ENCODE measurements at regions not wholly inside any gene's neighbourhood (a gene's known extent, or its start where the extent isn't known, plus 50 kb on each side); places are given as distances from the start of the nearest gene placed in this dataset.
"Not testable (repeated sequence)": the region's sequence is repeated elsewhere in the genome, so short reads cannot be mapped to it uniquely, and the experiment has no call there.

DNA sequence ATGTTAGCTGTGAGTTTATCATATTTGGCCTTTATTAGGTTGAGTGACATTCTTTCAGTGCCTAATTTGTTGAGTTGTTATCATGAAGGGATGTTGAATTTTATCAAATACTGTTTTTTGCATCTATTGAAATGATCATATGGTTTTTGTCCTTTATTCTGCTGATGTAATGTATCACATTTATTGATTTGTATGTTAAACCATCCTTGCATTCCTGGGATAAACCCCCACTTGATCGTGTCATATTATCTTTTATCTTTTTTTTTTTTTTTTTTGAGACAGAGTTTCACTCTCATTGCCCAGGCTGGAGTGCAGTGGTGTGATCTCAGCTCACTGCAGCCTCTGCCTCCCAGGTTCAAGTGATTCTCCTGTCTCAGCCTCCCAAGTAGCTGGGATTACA is 51.9 kb upstream of the MFGE8 start:
- H3K27ac ChIP-seq (ENCODE audit: low read length); H3K9me3 ChIP-seq (ENCODE audit: control insufficient read depth, low read length); DNase-seq; ATAC-seq; H3K27me3 ChIP-seq (ENCODE audit: control insufficient read depth, insufficient read depth); H3K4me1 ChIP-seq (ENCODE audit: control insufficient read depth, insufficient read depth, low read length); intact Hi-C loops (cut with DNase I); H3K4me3 ChIP-seq (ENCODE audit: low read length): not testable (repeated sequence)
- WGBS, result 83% methylated on average over 1 of the region's 1 CpG

DNA sequence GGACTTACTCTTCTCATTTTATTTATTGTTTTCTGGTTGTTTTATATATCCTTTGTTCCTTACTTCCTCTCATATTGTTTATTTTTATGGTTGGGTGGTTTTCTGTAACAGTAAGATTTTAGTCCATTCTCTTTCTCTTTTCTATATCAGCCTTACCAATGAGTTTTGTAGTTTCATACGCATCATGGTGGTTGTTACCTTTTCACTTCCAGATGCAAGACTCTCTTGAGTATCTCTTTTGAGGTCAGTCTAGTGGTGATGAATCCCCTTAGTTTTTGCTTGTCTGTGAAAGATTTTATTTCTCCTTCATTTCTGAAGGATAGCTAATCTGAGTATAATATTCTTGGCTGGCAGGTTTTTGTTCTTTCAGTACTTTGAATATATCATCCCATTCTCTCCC is 57.1 kb upstream of the MFGE8 start:
- H3K27ac ChIP-seq (ENCODE audit: low read length), result no peak overlapping the region
- ATAC-seq (no peak), DNase-seq (no peak)
- no peaks in the 10 kb centered on the region for H3K9me3 ChIP-seq (ENCODE audit: control insufficient read depth, low read length)
- H3K4me1 ChIP-seq (ENCODE audit: control insufficient read depth, insufficient read depth, low read length), result no peaks in the 10 kb centered on the region
- H3K27me3 ChIP-seq (ENCODE audit: control insufficient read depth, insufficient read depth), result no peaks in the 10 kb centered on the region
- WGBS, result 54% methylated on average over 1 of the region's 1 CpG
- H3K4me3 ChIP-seq (ENCODE audit: low read length), result no peak overlapping the region
- intact Hi-C loops (cut with DNase I), result no loop called here

DNA sequence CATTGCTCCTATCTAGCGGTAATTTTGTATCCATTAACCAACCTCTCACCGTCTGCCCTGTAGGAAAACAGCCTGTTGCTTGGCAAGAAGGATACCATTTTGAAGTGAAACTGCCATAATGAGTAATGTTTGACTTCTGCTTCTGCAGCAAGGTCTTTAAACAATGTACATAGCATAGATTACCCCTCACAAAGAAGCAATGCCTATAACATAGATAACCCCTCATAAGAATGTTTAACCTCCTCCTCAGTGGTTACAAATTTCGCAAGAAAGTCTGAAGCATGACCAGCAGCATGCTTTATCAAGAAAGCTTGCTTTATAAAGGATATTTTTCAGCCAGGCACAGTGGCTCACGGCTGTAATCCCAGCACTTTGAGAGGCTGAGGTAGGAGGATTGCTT is 61.2 kb upstream of the MFGE8 start:
- 81% methylated on average over 4 of the region's 4 CpGs for WGBS

GRCh38 chr15:88975891-88976290 is 62.7 kb upstream of the MFGE8 start:
- peaks cover 2% of the 10 kb centered on the region for H3K9me3 ChIP-seq (ENCODE audit: control insufficient read depth, low read length)
- no peak for DNase-seq
- intact Hi-C loops (cut with DNase I), result no loop called here
- ATAC-seq, result no peak
- H3K4me1 ChIP-seq (ENCODE audit: control insufficient read depth, insufficient read depth, low read length), result no peaks in the 10 kb centered on the region
- no peak overlapping the region for H3K27ac ChIP-seq (ENCODE audit: low read length)
- no peak overlapping the region for H3K4me3 ChIP-seq (ENCODE audit: low read length)
- no peaks in the 10 kb centered on the region for H3K27me3 ChIP-seq (ENCODE audit: control insufficient read depth, insufficient read depth)

More for the DNA sequence above, 61.2 kb upstream of the MFGE8 start:
- no peaks in the 10 kb centered on the region for H3K27me3 ChIP-seq (ENCODE audit: control insufficient read depth, insufficient read depth)
- H3K9me3 ChIP-seq (ENCODE audit: control insufficient read depth, low read length), result peaks cover 2% of the 10 kb centered on the region
- intact Hi-C loops (cut with DNase I), result no loop called here
- H3K4me3 ChIP-seq (ENCODE audit: low read length), result no peak overlapping the region
- no peak for DNase-seq
- H3K4me1 ChIP-seq (ENCODE audit: control insufficient read depth, insufficient read depth, low read length), result no peaks in the 10 kb centered on the region
- no peak for ATAC-seq
- H3K27ac ChIP-seq (ENCODE audit: low read length), result no peak overlapping the region

DNA sequence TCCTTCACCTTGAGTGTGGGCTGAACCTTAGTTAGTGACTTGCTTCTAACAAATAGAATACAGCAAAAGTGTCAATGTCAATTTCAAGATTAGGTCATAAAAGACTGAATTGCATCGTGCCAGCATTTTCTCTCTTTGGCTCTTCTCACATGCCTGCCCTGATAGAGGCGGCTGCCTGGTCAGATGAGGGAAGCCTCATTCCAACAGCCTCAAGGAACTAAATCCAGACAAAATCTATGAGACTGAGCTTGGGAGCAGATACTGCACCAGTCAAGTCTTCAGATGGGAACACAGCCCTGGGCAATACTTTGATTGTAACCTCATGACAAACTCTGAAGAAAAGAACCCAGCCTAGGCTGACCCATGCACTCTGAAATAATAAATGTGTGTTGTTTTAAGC is 63.5 kb upstream of the MFGE8 start:
- Histone ChIP-seq H3K27ac (ENCODE audit: low read length) (no peak overlapping the region), H3K4me1 (ENCODE audit: control insufficient read depth, insufficient read depth, low read length) (no peaks in the 10 kb centered on the region), H3K27me3 (ENCODE audit: control insufficient read depth, insufficient read depth) (no peaks in the 10 kb centered on the region), H3K4me3 (ENCODE audit: low read length) (no peak overlapping the region), H3K9me3 (ENCODE audit: control insufficient read depth, low read length) (peaks cover 2% of the 10 kb centered on the region)
- ATAC-seq, result no peak
- 79% methylated on average over 2 of the region's 2 CpGs for WGBS
- intact Hi-C loops (cut with DNase I), result no loop called here
- DNase-seq, result no peak

GRCh38 chr15:88979674-88980073 is 66.5 kb upstream of the MFGE8 start:
- no peaks in the 10 kb centered on the region for H3K27me3 ChIP-seq (ENCODE audit: control insufficient read depth, insufficient read depth)
- intact Hi-C loops (cut with DNase I), result no loop called here
- WGBS, result 91% methylated on average over 8 of the region's 8 CpGs
- no peak overlapping the region for H3K4me3 ChIP-seq (ENCODE audit: low read length)
- no peak overlapping the region for H3K27ac ChIP-seq (ENCODE audit: low read length)
- H3K4me1 ChIP-seq (ENCODE audit: control insufficient read depth, insufficient read depth, low read length), result peaks cover 3% of the 10 kb centered on the region
- H3K9me3 ChIP-seq (ENCODE audit: control insufficient read depth, low read length), result peaks cover 2% of the 10 kb centered on the region
- no peak for ATAC-seq
- DNase-seq, result no peak

DNA sequence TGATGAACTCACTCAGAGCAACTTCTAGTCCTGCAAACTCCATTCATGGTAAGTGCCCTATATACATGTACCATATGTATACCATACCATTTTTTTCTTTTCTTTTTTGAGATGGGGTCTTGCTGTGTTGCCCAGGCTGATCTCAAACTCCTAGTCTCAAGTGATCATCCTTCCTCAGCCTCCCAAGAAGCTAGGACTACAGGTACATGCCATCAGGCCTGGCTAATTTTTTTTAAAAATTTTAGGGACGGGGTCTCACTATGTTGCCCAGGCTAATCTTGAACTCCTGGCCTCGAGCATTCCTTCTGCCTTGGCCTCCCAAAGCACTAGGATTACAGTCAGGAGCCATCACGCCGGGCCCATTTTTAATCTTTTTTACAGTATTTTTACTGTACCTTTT is 67.3 kb upstream of the MFGE8 start:
- WGBS, result 93% methylated on average over 4 of the region's 4 CpGs
- Histone ChIP-seq H3K4me1 (ENCODE audit: control insufficient read depth, insufficient read depth, low read length) (peaks cover 3% of the 10 kb centered on the region), H3K9me3 (ENCODE audit: control insufficient read depth, low read length) (peaks cover 2% of the 10 kb centered on the region), H3K27me3 (ENCODE audit: control insufficient read depth, insufficient read depth) (no peaks in the 10 kb centered on the region), H3K4me3 (ENCODE audit: low read length) (no peak overlapping the region), H3K27ac (ENCODE audit: low read length) (no peak overlapping the region)
- DNase-seq (no peak), ATAC-seq (no peak)
- intact Hi-C loops (cut with DNase I), result no loop called here

- H3K27ac ChIP-seq (ENCODE audit: low read length), result no peak overlapping the region
- peaks cover 3% of the 10 kb centered on the region for H3K4me1 ChIP-seq (ENCODE audit: control insufficient read depth, insufficient read depth, low read length)
- no peak for ATAC-seq
- H3K27me3 ChIP-seq (ENCODE audit: control insufficient read depth, insufficient read depth), result no peaks in the 10 kb centered on the region
- WGBS, result 82% methylated on average over 15 of the region's 15 CpGs
- no peak overlapping the region for H3K4me3 ChIP-seq (ENCODE audit: low read length)
- intact Hi-C loops (cut with DNase I), result no loop called here
- DNase-seq, result no peak
- H3K9me3 ChIP-seq (ENCODE audit: control insufficient read depth, low read length), result peaks cover 2% of the 10 kb centered on the region
These were observed 68.4 kb upstream of the MFGE8 start for GRCh38 chr15:88981244-88982215.

DNA sequence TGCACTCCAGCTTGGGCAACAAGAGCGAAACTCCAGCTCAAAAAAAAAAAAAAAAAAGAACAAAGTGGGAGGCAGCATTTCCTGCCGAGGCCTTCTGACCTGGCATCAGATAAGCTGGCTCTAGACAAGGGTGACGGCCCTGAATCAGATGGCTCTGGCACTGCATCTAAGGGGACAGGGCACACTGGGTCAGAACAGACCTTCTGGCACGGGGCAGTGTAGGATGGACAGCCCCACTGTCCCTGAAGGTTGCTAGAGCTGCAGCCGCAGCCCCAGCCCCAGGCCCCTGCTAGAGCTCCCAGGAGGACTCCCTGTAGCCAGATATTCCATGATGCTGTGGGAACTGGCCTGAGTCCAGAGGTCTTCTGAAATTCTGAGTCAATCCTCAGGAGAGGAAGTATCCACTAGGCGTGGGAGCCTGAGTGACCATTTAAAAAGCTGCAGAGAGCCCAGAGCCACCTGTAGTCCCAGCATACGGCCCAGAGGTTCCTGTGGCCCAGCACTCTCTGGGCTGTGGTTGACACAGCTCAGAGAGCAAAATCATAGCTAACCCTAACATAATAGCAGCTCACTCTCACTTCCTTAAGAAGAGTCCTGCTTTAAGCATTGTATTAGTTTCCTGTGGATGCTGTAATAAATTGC is 69.2 kb upstream of the MFGE8 start:
- intact Hi-C loops (cut with DNase I), result no loop called here
- ATAC-seq, result peak; percentile 87 to 96
- Histone ChIP-seq H3K4me1 (ENCODE audit: control insufficient read depth, insufficient read depth, low read length) (peaks cover 3% of the 10 kb centered on the region), H3K27ac (ENCODE audit: low read length) (peak overlapping the region; percentile 31), H3K4me3 (ENCODE audit: low read length) (no peak overlapping the region), H3K27me3 (ENCODE audit: control insufficient read depth, insufficient read depth) (no peaks in the 10 kb centered on the region), H3K9me3 (ENCODE audit: control insufficient read depth, low read length) (no peaks in the 10 kb centered on the region)
- peak; percentile 81 to 83 (median 82) for DNase-seq
- WGBS, result 35% methylated on average over 7 of the region's 7 CpGs

GRCh38 chr15:88982946-88983342 is 69.8 kb upstream of the MFGE8 start:
- H3K27me3 ChIP-seq (ENCODE audit: control insufficient read depth, insufficient read depth), result no peaks in the 10 kb centered on the region
- intact Hi-C loops (cut with DNase I), result no loop called here
- no peaks in the 10 kb centered on the region for H3K9me3 ChIP-seq (ENCODE audit: control insufficient read depth, low read length)
- peaks cover 3% of the 10 kb centered on the region for H3K4me1 ChIP-seq (ENCODE audit: control insufficient read depth, insufficient read depth, low read length)
- 74% methylated on average over 2 of the region's 2 CpGs for WGBS
- ATAC-seq, result peak; percentile 17 to 25
- H3K27ac ChIP-seq (ENCODE audit: low read length), result peak overlapping the region; percentile 31
- no peak overlapping the region for H3K4me3 ChIP-seq (ENCODE audit: low read length)
- no peak for DNase-seq

- Histone ChIP-seq H3K4me1 (ENCODE audit: control insufficient read depth, insufficient read depth, low read length) (peaks cover 3% of the 10 kb centered on the region), H3K9me3 (ENCODE audit: control insufficient read depth, low read length) (no peaks in the 10 kb centered on the region), H3K27ac (ENCODE audit: low read length) (no peak overlapping the region), H3K4me3 (ENCODE audit: low read length) (no peak overlapping the region), H3K27me3 (ENCODE audit: control insufficient read depth, insufficient read depth) (no peaks in the 10 kb centered on the region)
- intact Hi-C loops (cut with DNase I), result no loop called here
- ATAC-seq, result no peak
- no peak for DNase-seq
- 95% methylated on average over 9 of the region's 9 CpGs for WGBS
These were observed 70.8 kb upstream of the MFGE8 start for GRCh38 chr15:88983861-88984429.
